ENCODE measurements at regions not wholly inside any gene's neighbourhood (a gene's known extent, or its start where the extent isn't known, plus 50 kb on each side); places are given as distances from the start of the nearest gene placed in this dataset.

GRCh38 chr12:66800046-66800445 lies 121.2 kb upstream of the GRIP1 start:
- TF ChIP-seq GABPA (tag; conservative IDR thresholded peaks at IDR 0.05; ENCODE audit: low read depth) (no peak), PHF8 (IDR thresholded peaks at IDR 0.05; ENCODE audit: borderline replicate concordance, low read length) (no peak), SETDB1 (IDR thresholded peaks at IDR 0.05; ENCODE audit: low read length) (no peak), RBM14 (IDR thresholded peaks at IDR 0.05; ENCODE audit: borderline replicate concordance, insufficient read depth, low read depth, low read length) (no peak)

Measured in K562 (cell line).